A673 (cell line): ENCODE measurements at regions not wholly inside any gene's neighbourhood (a gene's known extent, or its start where the extent isn't known, plus 50 kb on each side); places are given as distances from the start of the nearest gene placed in this dataset.

Experiments
- BruUV-seq: library from RNA; stranded (reverse); fragments of 400-500 nt; replicated peaks from 2 replicates; lab custom pipeline; 2021; lab: Mats Ljungman, UMichigan
- CTCF ChIA-PET: fragments of 300-600 bp; sonication (Branson Sonifier 250); formaldehyde crosslinking; loops from one replicate; lab custom pipeline; 2022; ENCODE audit warnings: antibody characterized with exemption; lab: Charles Lee
- POLR2A ChIA-PET: fragments of 300-600 bp; sonication (Branson Sonifier 250); formaldehyde crosslinking; loops from one replicate; lab custom pipeline; 2022; ENCODE audit warnings: antibody characterized with exemption; ENCODE audit not compliant: low non-redundant PET; lab: Charles Lee
- DNase-seq: peaks from one replicate; pipeline ENCODE4 v3.0.0-alpha.2; 2015; ENCODE audit warnings: low spot score
- H3K27ac ChIP-seq: fragments of 200-600 bp; sonication (generic); 2 replicates; pipeline ENCODE4 v1.5.1; 2016; ENCODE audit warnings: mixed run types, low read depth, mild to moderate bottlenecking, mixed read lengths, antibody characterized with exemption, low read length; ENCODE audit not compliant: poor library complexity, severe bottlenecking
- H3K27me3 ChIP-seq: fragments of 200-600 bp; sonication (generic); replicated peaks from 2 replicates; pipeline ENCODE4 v1.6.1; 2017; ENCODE audit warnings: mixed run types, low read depth, mild to moderate bottlenecking, mixed read lengths, antibody characterized with exemption, low read length; ENCODE audit not compliant: insufficient read depth, poor library complexity
- H3K36me3 ChIP-seq: fragments of 200-600 bp; sonication (generic); 2 replicates; pipeline ENCODE4 v1.6.1; 2016; ENCODE audit warnings: mixed run types, mild to moderate bottlenecking, mixed read lengths, antibody characterized with exemption, low read length; ENCODE audit not compliant: insufficient read depth, poor library complexity, severe bottlenecking
- H3K4me1 ChIP-seq: fragments of 200-600 bp; sonication (generic); 2 replicates; pipeline ENCODE4 v1.6.1; 2017; ENCODE audit warnings: mixed run types, mild to moderate bottlenecking, mixed read lengths, antibody characterized with exemption, low read length; ENCODE audit not compliant: insufficient read depth, poor library complexity, severe bottlenecking
- H3K4me3 ChIP-seq: fragments of 200-600 bp; sonication (generic); 2 replicates; pipeline ENCODE4 v1.5.1; 2016; ENCODE audit warnings: low read depth, mixed run types, mild to moderate bottlenecking, mixed read lengths, low read length; ENCODE audit not compliant: poor library complexity, severe bottlenecking
- H3K9me3 ChIP-seq: fragments of 200-600 bp; sonication (generic); 2 replicates; pipeline ENCODE4 v1.6.1; 2016; ENCODE audit warnings: mixed run types, low read depth, mild to moderate bottlenecking, mixed read lengths, antibody characterized with exemption, low read length; ENCODE audit not compliant: poor library complexity, severe bottlenecking
- CTCF ChIP-seq: fragments of 300-800, 200-600 bp; sonication (generic); conservative IDR thresholded peaks from 2 replicates; pipeline ENCODE4 v1.5.1; 2017; ENCODE audit warnings: low read depth, mild to moderate bottlenecking, antibody characterized with exemption, low read length, moderate library complexity, mixed read lengths
- EZH2 ChIP-seq: fragments of 200-600 bp; sonication (generic); IDR thresholded peaks from 2 replicates; pipeline ENCODE4 v1.6.1; 2017; ENCODE audit warnings: borderline replicate concordance, low read depth, mild to moderate bottlenecking, mixed read lengths, antibody characterized with exemption, low read length; ENCODE audit not compliant: poor library complexity, severe bottlenecking
- intact Hi-C: fragments of 100-400 bp; cut with micrococcal nuclease; formaldehyde crosslinking; loops from one replicate; pipeline ENCODE4 v1.10.0; 2022; ENCODE audit not compliant: unreplicated experiment

- no peak overlapping the region for H3K4me3 ChIP-seq
- BruUV-seq, result no TSS peak
- H3K36me3 ChIP-seq, result no peaks in the 10 kb centered on the region
- CTCF ChIA-PET, result interaction anchor here (0.8 to 1.0 kb wide), 2 partner anchors 10 to 82 kb away, joined by 3 to 5 read pairs; no protein-coding TSS in a partner anchor
- H3K27ac ChIP-seq, result no peak overlapping the region
- H3K4me1 ChIP-seq, result no peaks in the 10 kb centered on the region
- no peaks in the 10 kb centered on the region for H3K27me3 ChIP-seq
- H3K9me3 ChIP-seq, result no peaks in the 10 kb centered on the region
- DNase-seq, result no peak
- intact Hi-C loops, result no loop called here
- TF ChIP-seq EZH2 (no peak), CTCF (no peak)
- POLR2A ChIA-PET, result no interaction called here
Observed at GRCh38 chr3:127373441-127374085, 85.7 kb upstream of the PRR20G start.

GRCh38 chr3:127371846-127372245, 84.0 kb upstream of the PRR20G start:
- BruUV-seq, result no TSS peak
- CTCF ChIA-PET, result no interaction called here
- intact Hi-C loops, result no loop called here

GRCh38 chr3:127371334-127371733, 83.5 kb upstream of the PRR20G start:
- no peaks in the 10 kb centered on the region for H3K4me1 ChIP-seq
- no peak for DNase-seq
- H3K36me3 ChIP-seq, result no peaks in the 10 kb centered on the region
- H3K9me3 ChIP-seq, result no peaks in the 10 kb centered on the region
- H3K27ac ChIP-seq, result no peak overlapping the region
- H3K4me3 ChIP-seq, result no peak overlapping the region
- ChIA-PET POLR2A (no interaction called here), CTCF (interaction anchor here (0.7 kb wide), 1 partner anchor 81 kb away, joined by 8 read pairs; no protein-coding TSS in a partner anchor)
- H3K27me3 ChIP-seq, result peaks cover 4% of the 10 kb centered on the region
- no peak for TF ChIP-seq EZH2
- no peak for TF ChIP-seq CTCF
- intact Hi-C loops, result no loop called here
- BruUV-seq, result no TSS peak

More at GRCh38 chr3:127371846-127372245, 84.0 kb upstream of the PRR20G start:
- Histone ChIP-seq H3K27ac (no peak overlapping the region), H3K36me3 (no peaks in the 10 kb centered on the region), H3K9me3 (no peaks in the 10 kb centered on the region), H3K4me3 (no peak overlapping the region), H3K4me1 (no peaks in the 10 kb centered on the region), H3K27me3 (peaks cover under 1% of the 10 kb centered on the region)
- DNase-seq, result no peak
- POLR2A ChIA-PET, result no interaction called here
- TF ChIP-seq EZH2 (no peak), CTCF (no peak)
